Kidney (tissue), 13 donors: ENCODE measurements at regions not wholly inside any gene's neighbourhood (a gene's known extent, or its start where the extent isn't known, plus 50 kb on each side); places are given as distances from the start of the nearest gene placed in this dataset.

ENCODE experiments used
- DNase-seq, 5 donors: peaks; one replicate each; pipeline ENCODE4 v3.0.0-alpha.2; 2013 to 2020
- FAIRE-seq: peaks from 2 replicates; lab custom pipeline; 2012; peaks lifted over from hg19 to GRCh38; lab: Jason Lieb, UNC
- H3K27ac ChIP-seq, 2 donors: one replicate each; pipeline ENCODE4 v1.7.0; 2013; ENCODE audit warnings: low read depth in 2 of 2, low read length in 2 of 2, inconsistent platforms in 1 of 2
- H3K27me3 ChIP-seq: one replicate; pipeline ENCODE4 v1.7.1; 2013; ENCODE audit warnings: low read length, inconsistent platforms; ENCODE audit not compliant: control insufficient read depth, insufficient read depth
- H3K36me3 ChIP-seq, 3 donors: one replicate each; pipeline versions ENCODE4 v1.7.0 to v1.7.1; 2013; ENCODE audit warnings: low read length in 3 of 3, control low read depth in 1 of 3, inconsistent platforms in 1 of 3; ENCODE audit not compliant: insufficient read depth in 3 of 3, control insufficient read depth in 2 of 3
- H3K4me1 ChIP-seq, 3 donors: one replicate each; pipeline versions ENCODE4 v1.7.0 to v1.7.1; 2013; ENCODE audit warnings: low read length in 3 of 3, inconsistent platforms in 1 of 3, low read depth in 1 of 3; ENCODE audit not compliant: control insufficient read depth in 2 of 3, insufficient read depth in 2 of 3
- H3K4me3 ChIP-seq, 3 donors: one replicate each; pipeline versions ENCODE4 v1.7.0 to v1.8.1; 2013; ENCODE audit warnings: low read length in 3 of 3, control low read depth in 1 of 3, inconsistent platforms in 1 of 3
- H3K9ac ChIP-seq, 3 donors: one replicate each; pipeline versions ENCODE4 v1.7.0 to v1.7.1; 2013; ENCODE audit warnings: low read length in 3 of 3, control low read depth in 1 of 3, inconsistent platforms in 1 of 3
- H3K9me3 ChIP-seq, 3 donors: one replicate each; pipeline versions ENCODE4 v1.7.0 to v1.7.1; 2013; ENCODE audit warnings: low read length in 3 of 3, control low read depth in 1 of 3, inconsistent platforms in 1 of 3; ENCODE audit not compliant: control insufficient read depth in 2 of 3, insufficient read depth in 1 of 3
- CTCF ChIP-seq: IDR thresholded peaks from 3 replicates; pipeline ENCODE4 v1.5.1; 2012; ENCODE audit warnings: mild to moderate bottlenecking, moderate library complexity, borderline replicate concordance; ENCODE audit not compliant: insufficient read depth; ENCODE audit errors: extremely low read depth
- intact Hi-C: fragments of 100-400 bp; cut with DNase I; formaldehyde crosslinking; loops from one replicate; pipeline ENCODE4 v1.11.1; 2022
- donor health status: control.
- donor health status: control.
- donor health status: control.
- donor health status: control.
- donor health status: control.
- donor health status: DM: yes; HTN: yes; CAD: no.
- donor health status: Normal renal cell carcinoma (clear cell type).

- Histone ChIP-seq H3K9me3 (no peaks in the 10 kb centered on the region), H3K27me3 (no peaks in the 10 kb centered on the region), H3K36me3 (no peaks in the 10 kb centered on the region), H3K9ac (no peak overlapping the region), H3K27ac (no peak overlapping the region), H3K4me1 (no peaks in the 10 kb centered on the region), H3K4me3 (no peak overlapping the region)
- FAIRE-seq (no peak), DNase-seq (peak in 1 of 5 donors; percentile 22)
- intact Hi-C loops, result no loop called here
- no peak for TF ChIP-seq CTCF
Observed at GRCh38 chr22:49538006-49538405, 289.7 kb downstream of the BRD1 start.

- TF ChIP-seq CTCF, result no peak
- DNase-seq (peak in 2 of 5 donors; percentile 19 to 45), FAIRE-seq (no peak)
- H3K4me3 ChIP-seq, result no peak overlapping the region
- no peaks in the 10 kb centered on the region for H3K27me3 ChIP-seq
- intact Hi-C loops, result no loop called here
- H3K4me1 ChIP-seq, result no peaks in the 10 kb centered on the region
- no peaks in the 10 kb centered on the region for H3K36me3 ChIP-seq
- no peaks in the 10 kb centered on the region for H3K9me3 ChIP-seq
- H3K27ac ChIP-seq, result no peak overlapping the region
- no peak overlapping the region for H3K9ac ChIP-seq
Observed at GRCh38 chr22:49536571-49537131, 291.0 kb downstream of the BRD1 start.

- intact Hi-C loops, result no loop called here
- no peaks in the 10 kb centered on the region for H3K9me3 ChIP-seq
- no peak for TF ChIP-seq CTCF
- no peaks in the 10 kb centered on the region for H3K27me3 ChIP-seq
- no peaks in the 10 kb centered on the region for H3K4me1 ChIP-seq
- H3K4me3 ChIP-seq, result no peak overlapping the region
- DNase-seq (peak in 2 of 5 donors; percentile 18 to 59), FAIRE-seq (no peak)
- no peaks in the 10 kb centered on the region for H3K36me3 ChIP-seq
- no peak overlapping the region for H3K9ac ChIP-seq
- H3K27ac ChIP-seq, result no peak overlapping the region
Observed at GRCh38 chr22:49535527-49536125, 292.0 kb downstream of the BRD1 start.

GRCh38 chr22:49535126-49535525 is 292.5 kb downstream of the BRD1 start:
- FAIRE-seq (no peak), DNase-seq (peak in 2 of 5 donors; percentile 10 to 51)
- no peaks in the 10 kb centered on the region for H3K36me3 ChIP-seq
- H3K27ac ChIP-seq, result no peak overlapping the region
- H3K9me3 ChIP-seq, result no peaks in the 10 kb centered on the region
- H3K9ac ChIP-seq, result no peak overlapping the region
- H3K4me1 ChIP-seq, result no peaks in the 10 kb centered on the region
- TF ChIP-seq CTCF, result no peak
- no peaks in the 10 kb centered on the region for H3K27me3 ChIP-seq
- no peak overlapping the region for H3K4me3 ChIP-seq
- intact Hi-C loops, result no loop called here
